GM23338 (cell line): ENCODE measurements at regions not wholly inside any gene's neighbourhood (a gene's known extent, or its start where the extent isn't known, plus 50 kb on each side); places are given as distances from the start of the nearest gene placed in this dataset.

Experiments used
- ATAC-seq: fragments of 200-7000 bp; cut with Tn5 transposase; 3 replicates; pipeline ENCODE4 v1.9.1; 2020
- DNase-seq: peaks from one replicate; pipeline ENCODE4 v3.0.0-alpha.2; 2015; ENCODE audit warnings: low spot score
- H2AFZ ChIP-seq: fragments of 200-600 bp; sonication (generic); 2 replicates; pipeline ENCODE4 v1.8.0; 2016; ENCODE audit warnings: antibody characterized with exemption, mild to moderate bottlenecking, moderate library complexity
- H3F3A ChIP-seq: fragments of 200-600 bp; sonication (generic); replicated peaks from 2 replicates; pipeline ENCODE4 v1.8.0; 2017; ENCODE audit warnings: antibody characterized with exemption, mixed run types, low read depth
- H3K27ac ChIP-seq: fragments of 200-600 bp; sonication (generic); 2 replicates; pipeline ENCODE4 v1.6.1; 2016; ENCODE audit warnings: low read depth
- H3K27me3 ChIP-seq: fragments of 200-600 bp; sonication (generic); 2 replicates; pipeline ENCODE4 v1.8.0; 2016; ENCODE audit warnings: mild to moderate bottlenecking, mixed run types, moderate library complexity; ENCODE audit not compliant: insufficient read depth
- H3K36me3 ChIP-seq: fragments of 200-600 bp; sonication (generic); 2 replicates; pipeline ENCODE4 v1.8.0; 2016; ENCODE audit warnings: mild to moderate bottlenecking; ENCODE audit not compliant: insufficient read depth
- H3K4me1 ChIP-seq: fragments of 200-600 bp; sonication (generic); 2 replicates; pipeline ENCODE4 v1.8.0; 2016; ENCODE audit warnings: mild to moderate bottlenecking, moderate library complexity; ENCODE audit not compliant: insufficient read depth
- H3K4me2 ChIP-seq: fragments of 200-600 bp; sonication (generic); 2 replicates; pipeline ENCODE4 v1.7.1; 2017; ENCODE audit warnings: mixed run types
- H3K4me3 ChIP-seq: fragments of 200-600 bp; sonication (generic); 2 replicates; pipeline ENCODE4 v1.6.1; 2016; ENCODE audit warnings: mixed run types
- H3K79me2 ChIP-seq: fragments of 200-600 bp; sonication (generic); replicated peaks from 2 replicates; pipeline ENCODE4 v1.8.0; 2017; ENCODE audit warnings: mild to moderate bottlenecking; ENCODE audit not compliant: insufficient read depth
- H3K9me2 ChIP-seq: fragments of 200-600 bp; sonication (generic); 2 replicates; pipeline ENCODE4 v1.8.0; 2017; ENCODE audit not compliant: insufficient read depth
- H4K20me1 ChIP-seq: fragments of 200-600 bp; sonication (generic); replicated peaks from 2 replicates; pipeline ENCODE4 v1.8.0; 2017; ENCODE audit warnings: mild to moderate bottlenecking; ENCODE audit not compliant: insufficient read depth
- H3K27ac Mint-ChIP-seq: 2 replicates; pipeline ENCODE4 v1.8.0; 2020; ENCODE audit warnings: inconsistent platforms, mild to moderate bottlenecking, moderate library complexity, mixed read lengths
- H3K27me3 Mint-ChIP-seq: 3 replicates; pipeline ENCODE4 v1.8.0; 2022; ENCODE audit warnings: low read depth, mild to moderate bottlenecking, moderate library complexity, mixed read lengths, inconsistent platforms; ENCODE audit not compliant: insufficient read depth, poor library complexity
- H3K36me3 Mint-ChIP-seq: 3 replicates; pipeline ENCODE4 v1.8.0; 2021; ENCODE audit warnings: low read depth, mild to moderate bottlenecking, inconsistent platforms, moderate library complexity, mixed read lengths
- H3K4me1 Mint-ChIP-seq: 3 replicates; pipeline ENCODE4 v1.8.0; 2020; ENCODE audit warnings: mild to moderate bottlenecking, inconsistent platforms, mixed read lengths
- H3K4me3 Mint-ChIP-seq: 3 replicates; pipeline ENCODE4 v1.8.0; 2021; ENCODE audit warnings: moderate library complexity, mild to moderate bottlenecking, inconsistent platforms, mixed read lengths
- H3K9me3 Mint-ChIP-seq: 3 replicates; pipeline ENCODE4 v1.8.0; 2020; ENCODE audit warnings: moderate library complexity, mild to moderate bottlenecking, inconsistent platforms, mixed read lengths
- CREB1 ChIP-seq: fragments of 250-450 bp; sonication (Bioruptor Pico); IDR thresholded peaks from 2 replicates; pipeline ENCODE4 v1.5.0; 2020; ENCODE audit warnings: low read depth, mild to moderate bottlenecking, moderate library complexity
- EZH2 ChIP-seq: fragments of 200-600 bp; sonication (generic); IDR thresholded peaks from one replicate; pipeline ENCODE4 v1.8.0; 2017; ENCODE audit warnings: antibody characterized with exemption, mild to moderate bottlenecking, low read depth; ENCODE audit not compliant: unreplicated experiment
- EZH2phosphoT487 ChIP-seq: fragments of 200-600 bp; sonication (generic); IDR thresholded peaks from one replicate; pipeline ENCODE4 v1.8.1; 2018; ENCODE audit warnings: antibody characterized with exemption; ENCODE audit not compliant: unreplicated experiment
- JUNB ChIP-seq: IDR thresholded peaks from one replicate; pipeline ENCODE4 v1.6.1; 2016; ENCODE audit warnings: antibody characterized with exemption; ENCODE audit not compliant: unreplicated experiment
- NANOG ChIP-seq: IDR thresholded peaks from 2 replicates; pipeline ENCODE4 v1.6.1; 2016; ENCODE audit warnings: antibody characterized with exemption, borderline replicate concordance
- POLR2AphosphoS5 ChIP-seq: IDR thresholded peaks from 2 replicates; pipeline ENCODE4 v1.6.1; 2016; ENCODE audit warnings: antibody characterized with exemption, low read depth
- STAT1 ChIP-seq: IDR thresholded peaks from one replicate; pipeline ENCODE4 v1.6.1; 2016; ENCODE audit warnings: antibody characterized with exemption; ENCODE audit not compliant: unreplicated experiment
- ZNF114 ChIP-seq: fragments of 250-450 bp; sonication (Bioruptor Pico); IDR thresholded peaks from 2 replicates; pipeline ENCODE4 v1.5.0; 2020; ENCODE audit warnings: mild to moderate bottlenecking, moderate library complexity
- ZNF331 ChIP-seq: fragments of 250-450 bp; sonication (Bioruptor Pico); IDR thresholded peaks from 2 replicates; pipeline ENCODE4 v1.5.0; 2020; ENCODE audit warnings: low read depth, mild to moderate bottlenecking, moderate library complexity
- TF ChIP-seq, protein P1 (sequence below): fragments of 250-450 bp; sonication (Bioruptor Pico); IDR thresholded peaks from 2 replicates; pipeline ENCODE4 v1.5.0; 2020; ENCODE audit warnings: mild to moderate bottlenecking, moderate library complexity
- TF ChIP-seq, protein P2 (sequence below), 2 experiments: fragments of 200-600 bp in 1 of 2; sonication (generic) in 1 of 2; conservative IDR thresholded peaks; 2 replicates each; pipeline versions ENCODE4 v1.5.1 to v1.6.1; 2016 to 2017; ENCODE audit warnings: antibody characterized with exemption in 2 of 2, low read depth in 2 of 2, mild to moderate bottlenecking in 2 of 2, moderate library complexity in 1 of 2
- TF ChIP-seq, protein P3 (sequence below): IDR thresholded peaks from one replicate; pipeline ENCODE4 v1.6.1; 2018; ENCODE audit warnings: antibody characterized with exemption; ENCODE audit not compliant: unreplicated experiment
- TF ChIP-seq, protein P4 (sequence below): IDR thresholded peaks from 2 replicates; pipeline ENCODE4 v1.6.1; 2016; ENCODE audit warnings: antibody characterized with exemption

DNA sequence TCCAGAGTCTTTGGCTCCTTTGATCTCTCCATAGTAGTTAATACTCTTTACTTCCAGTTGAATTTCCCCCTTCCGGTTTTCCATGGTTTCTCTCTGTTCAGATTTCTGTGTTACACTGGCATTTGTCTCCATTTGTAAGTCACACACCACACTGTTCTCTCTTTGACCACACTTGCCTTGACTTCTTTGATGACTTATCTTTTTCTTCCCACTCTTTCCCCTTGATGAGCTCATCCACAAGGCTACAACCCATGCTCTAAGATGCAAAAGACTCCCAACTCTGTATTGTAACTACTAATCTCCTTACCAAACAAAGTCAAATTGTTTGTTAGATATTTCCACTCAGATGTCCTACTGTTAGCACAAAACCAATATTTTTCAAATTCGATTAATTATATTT is 242.7 kb upstream of the E2F7 start (continued):
- TF ChIP-seq, protein P1, sequence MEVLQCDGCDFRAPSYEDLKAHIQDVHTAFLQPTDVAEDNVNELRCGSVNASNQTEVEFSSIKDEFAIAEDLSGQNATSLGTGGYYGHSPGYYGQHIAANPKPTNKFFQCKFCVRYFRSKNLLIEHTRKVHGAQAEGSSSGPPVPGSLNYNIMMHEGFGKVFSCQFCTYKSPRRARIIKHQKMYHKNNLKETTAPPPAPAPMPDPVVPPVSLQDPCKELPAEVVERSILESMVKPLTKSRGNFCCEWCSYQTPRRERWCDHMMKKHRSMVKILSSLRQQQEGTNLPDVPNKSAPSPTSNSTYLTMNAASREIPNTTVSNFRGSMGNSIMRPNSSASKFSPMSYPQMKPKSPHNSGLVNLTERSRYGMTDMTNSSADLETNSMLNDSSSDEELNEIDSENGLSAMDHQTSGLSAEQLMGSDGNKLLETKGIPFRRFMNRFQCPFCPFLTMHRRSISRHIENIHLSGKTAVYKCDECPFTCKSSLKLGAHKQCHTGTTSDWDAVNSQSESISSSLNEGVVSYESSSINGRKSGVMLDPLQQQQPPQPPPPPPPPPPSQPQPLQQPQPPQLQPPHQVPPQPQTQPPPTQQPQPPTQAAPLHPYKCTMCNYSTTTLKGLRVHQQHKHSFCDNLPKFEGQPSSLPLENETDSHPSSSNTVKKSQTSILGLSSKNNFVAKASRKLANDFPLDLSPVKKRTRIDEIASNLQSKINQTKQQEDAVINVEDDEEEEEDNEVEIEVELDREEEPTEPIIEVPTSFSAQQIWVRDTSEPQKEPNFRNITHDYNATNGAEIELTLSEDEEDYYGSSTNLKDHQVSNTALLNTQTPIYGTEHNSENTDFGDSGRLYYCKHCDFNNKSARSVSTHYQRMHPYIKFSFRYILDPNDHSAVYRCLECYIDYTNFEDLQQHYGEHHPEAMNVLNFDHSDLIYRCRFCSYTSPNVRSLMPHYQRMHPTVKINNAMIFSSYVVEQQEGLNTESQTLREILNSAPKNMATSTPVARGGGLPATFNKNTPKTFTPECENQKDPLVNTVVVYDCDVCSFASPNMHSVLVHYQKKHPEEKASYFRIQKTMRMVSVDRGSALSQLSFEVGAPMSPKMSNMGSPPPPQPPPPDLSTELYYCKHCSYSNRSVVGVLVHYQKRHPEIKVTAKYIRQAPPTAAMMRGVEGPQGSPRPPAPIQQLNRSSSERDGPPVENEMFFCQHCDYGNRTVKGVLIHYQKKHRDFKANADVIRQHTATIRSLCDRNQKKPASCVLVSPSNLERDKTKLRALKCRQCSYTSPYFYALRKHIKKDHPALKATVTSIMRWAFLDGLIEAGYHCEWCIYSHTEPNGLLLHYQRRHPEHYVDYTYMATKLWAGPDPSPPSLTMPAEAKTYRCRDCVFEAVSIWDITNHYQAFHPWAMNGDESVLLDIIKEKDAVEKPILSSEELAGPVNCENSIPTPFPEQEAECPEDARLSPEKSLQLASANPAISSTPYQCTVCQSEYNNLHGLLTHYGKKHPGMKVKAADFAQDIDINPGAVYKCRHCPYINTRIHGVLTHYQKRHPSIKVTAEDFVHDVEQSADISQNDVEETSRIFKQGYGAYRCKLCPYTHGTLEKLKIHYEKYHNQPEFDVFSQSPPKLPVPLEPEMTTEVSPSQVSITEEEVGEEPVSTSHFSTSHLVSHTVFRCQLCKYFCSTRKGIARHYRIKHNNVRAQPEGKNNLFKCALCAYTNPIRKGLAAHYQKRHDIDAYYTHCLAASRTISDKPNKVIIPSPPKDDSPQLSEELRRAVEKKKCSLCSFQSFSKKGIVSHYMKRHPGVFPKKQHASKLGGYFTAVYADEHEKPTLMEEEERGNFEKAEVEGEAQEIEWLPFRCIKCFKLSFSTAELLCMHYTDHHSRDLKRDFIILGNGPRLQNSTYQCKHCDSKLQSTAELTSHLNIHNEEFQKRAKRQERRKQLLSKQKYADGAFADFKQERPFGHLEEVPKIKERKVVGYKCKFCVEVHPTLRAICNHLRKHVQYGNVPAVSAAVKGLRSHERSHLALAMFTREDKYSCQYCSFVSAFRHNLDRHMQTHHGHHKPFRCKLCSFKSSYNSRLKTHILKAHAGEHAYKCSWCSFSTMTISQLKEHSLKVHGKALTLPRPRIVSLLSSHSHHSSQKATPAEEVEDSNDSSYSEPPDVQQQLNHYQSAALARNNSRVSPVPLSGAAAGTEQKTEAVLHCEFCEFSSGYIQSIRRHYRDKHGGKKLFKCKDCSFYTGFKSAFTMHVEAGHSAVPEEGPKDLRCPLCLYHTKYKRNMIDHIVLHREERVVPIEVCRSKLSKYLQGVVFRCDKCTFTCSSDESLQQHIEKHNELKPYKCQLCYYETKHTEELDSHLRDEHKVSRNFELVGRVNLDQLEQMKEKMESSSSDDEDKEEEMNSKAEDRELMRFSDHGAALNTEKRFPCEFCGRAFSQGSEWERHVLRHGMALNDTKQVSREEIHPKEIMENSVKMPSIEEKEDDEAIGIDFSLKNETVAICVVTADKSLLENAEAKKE (CRISPR knock-in tag), result no peak
- TF ChIP-seq EZH2phosphoT487, result no peak
- TF ChIP-seq ZNF331 (CRISPR knock-in tag), result no peak
- TF ChIP-seq STAT1, result no peak

DNA sequence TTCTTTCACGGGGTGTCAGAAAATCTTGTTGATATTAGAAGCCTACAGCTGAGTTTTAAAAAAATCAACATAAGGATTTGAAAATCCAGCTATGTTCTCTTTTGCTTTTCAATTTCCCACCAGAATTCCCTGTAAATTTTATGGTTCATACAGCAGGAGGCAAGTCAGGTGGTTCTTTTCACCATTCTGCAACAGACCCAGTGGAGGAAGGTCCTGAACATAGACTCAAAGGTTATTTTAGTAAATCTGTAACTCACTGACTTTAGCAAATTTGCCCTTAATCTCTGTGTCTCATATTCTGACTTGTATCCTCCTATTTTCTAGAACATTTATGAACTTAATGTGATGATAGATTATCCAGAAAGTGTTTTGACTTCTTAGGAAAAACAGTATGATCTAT is 235.4 kb upstream of the E2F7 start:
- Mint-ChIP-seq H3K36me3 (0 out of 3 replicates have a peak, but pooled peaks cover 4% of the 10 kb centered on the region), H3K27ac (no peak overlapping the region), H3K4me1 (no peaks in the 10 kb centered on the region), H3K9me3 (peaks cover 11% of the 10 kb centered on the region; the same call in 2 of the 3 replicates), H3K4me3 (no peak overlapping the region), H3K27me3 (no peaks in the 10 kb centered on the region)
- Histone ChIP-seq H3K79me2 (no peaks in the 10 kb centered on the region), H3K4me2 (no peak overlapping the region), H3K27ac (no peak overlapping the region), H3K9me2 (no peaks in the 10 kb centered on the region), H3K4me1 (no peaks in the 10 kb centered on the region), H3K36me3 (no peaks in the 10 kb centered on the region), H2AFZ (no peak overlapping the region), H3F3A (no peaks in the 10 kb centered on the region), H4K20me1 (no peaks in the 10 kb centered on the region), H3K27me3 (no peaks in the 10 kb centered on the region), H3K4me3 (no peak overlapping the region)
- DNase-seq (no peak), ATAC-seq (no peak)
- TF ChIP-seq STAT1, result no peak
- TF ChIP-seq EZH2, result no peak
- no peak for TF ChIP-seq JUNB
- TF ChIP-seq CREB1 (CRISPR knock-in tag), result no peak
- no peak for TF ChIP-seq ZNF331 (CRISPR knock-in tag)
- TF ChIP-seq POLR2AphosphoS5, result no peak
- TF ChIP-seq, protein P2, sequence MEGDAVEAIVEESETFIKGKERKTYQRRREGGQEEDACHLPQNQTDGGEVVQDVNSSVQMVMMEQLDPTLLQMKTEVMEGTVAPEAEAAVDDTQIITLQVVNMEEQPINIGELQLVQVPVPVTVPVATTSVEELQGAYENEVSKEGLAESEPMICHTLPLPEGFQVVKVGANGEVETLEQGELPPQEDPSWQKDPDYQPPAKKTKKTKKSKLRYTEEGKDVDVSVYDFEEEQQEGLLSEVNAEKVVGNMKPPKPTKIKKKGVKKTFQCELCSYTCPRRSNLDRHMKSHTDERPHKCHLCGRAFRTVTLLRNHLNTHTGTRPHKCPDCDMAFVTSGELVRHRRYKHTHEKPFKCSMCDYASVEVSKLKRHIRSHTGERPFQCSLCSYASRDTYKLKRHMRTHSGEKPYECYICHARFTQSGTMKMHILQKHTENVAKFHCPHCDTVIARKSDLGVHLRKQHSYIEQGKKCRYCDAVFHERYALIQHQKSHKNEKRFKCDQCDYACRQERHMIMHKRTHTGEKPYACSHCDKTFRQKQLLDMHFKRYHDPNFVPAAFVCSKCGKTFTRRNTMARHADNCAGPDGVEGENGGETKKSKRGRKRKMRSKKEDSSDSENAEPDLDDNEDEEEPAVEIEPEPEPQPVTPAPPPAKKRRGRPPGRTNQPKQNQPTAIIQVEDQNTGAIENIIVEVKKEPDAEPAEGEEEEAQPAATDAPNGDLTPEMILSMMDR (conservative IDR thresholded peaks at IDR 0.05; ENCODE audit: low read depth in 2 of 2), result no peak
- TF ChIP-seq, protein P3, sequence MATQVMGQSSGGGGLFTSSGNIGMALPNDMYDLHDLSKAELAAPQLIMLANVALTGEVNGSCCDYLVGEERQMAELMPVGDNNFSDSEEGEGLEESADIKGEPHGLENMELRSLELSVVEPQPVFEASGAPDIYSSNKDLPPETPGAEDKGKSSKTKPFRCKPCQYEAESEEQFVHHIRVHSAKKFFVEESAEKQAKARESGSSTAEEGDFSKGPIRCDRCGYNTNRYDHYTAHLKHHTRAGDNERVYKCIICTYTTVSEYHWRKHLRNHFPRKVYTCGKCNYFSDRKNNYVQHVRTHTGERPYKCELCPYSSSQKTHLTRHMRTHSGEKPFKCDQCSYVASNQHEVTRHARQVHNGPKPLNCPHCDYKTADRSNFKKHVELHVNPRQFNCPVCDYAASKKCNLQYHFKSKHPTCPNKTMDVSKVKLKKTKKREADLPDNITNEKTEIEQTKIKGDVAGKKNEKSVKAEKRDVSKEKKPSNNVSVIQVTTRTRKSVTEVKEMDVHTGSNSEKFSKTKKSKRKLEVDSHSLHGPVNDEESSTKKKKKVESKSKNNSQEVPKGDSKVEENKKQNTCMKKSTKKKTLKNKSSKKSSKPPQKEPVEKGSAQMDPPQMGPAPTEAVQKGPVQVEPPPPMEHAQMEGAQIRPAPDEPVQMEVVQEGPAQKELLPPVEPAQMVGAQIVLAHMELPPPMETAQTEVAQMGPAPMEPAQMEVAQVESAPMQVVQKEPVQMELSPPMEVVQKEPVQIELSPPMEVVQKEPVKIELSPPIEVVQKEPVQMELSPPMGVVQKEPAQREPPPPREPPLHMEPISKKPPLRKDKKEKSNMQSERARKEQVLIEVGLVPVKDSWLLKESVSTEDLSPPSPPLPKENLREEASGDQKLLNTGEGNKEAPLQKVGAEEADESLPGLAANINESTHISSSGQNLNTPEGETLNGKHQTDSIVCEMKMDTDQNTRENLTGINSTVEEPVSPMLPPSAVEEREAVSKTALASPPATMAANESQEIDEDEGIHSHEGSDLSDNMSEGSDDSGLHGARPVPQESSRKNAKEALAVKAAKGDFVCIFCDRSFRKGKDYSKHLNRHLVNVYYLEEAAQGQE, result no peak
- TF ChIP-seq, protein P4, sequence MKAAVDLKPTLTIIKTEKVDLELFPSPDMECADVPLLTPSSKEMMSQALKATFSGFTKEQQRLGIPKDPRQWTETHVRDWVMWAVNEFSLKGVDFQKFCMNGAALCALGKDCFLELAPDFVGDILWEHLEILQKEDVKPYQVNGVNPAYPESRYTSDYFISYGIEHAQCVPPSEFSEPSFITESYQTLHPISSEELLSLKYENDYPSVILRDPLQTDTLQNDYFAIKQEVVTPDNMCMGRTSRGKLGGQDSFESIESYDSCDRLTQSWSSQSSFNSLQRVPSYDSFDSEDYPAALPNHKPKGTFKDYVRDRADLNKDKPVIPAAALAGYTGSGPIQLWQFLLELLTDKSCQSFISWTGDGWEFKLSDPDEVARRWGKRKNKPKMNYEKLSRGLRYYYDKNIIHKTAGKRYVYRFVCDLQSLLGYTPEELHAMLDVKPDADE, result no peak
- no peak for TF ChIP-seq ZNF114
- TF ChIP-seq EZH2phosphoT487, result no peak
- no peak for TF ChIP-seq NANOG
